Testis (tissue), 2 donors: ENCODE measurements at regions not wholly inside any gene's neighbourhood (a gene's known extent, or its start where the extent isn't known, plus 50 kb on each side); places are given as distances from the start of the nearest gene placed in this dataset.

Source experiments
- DNase-seq: peaks from one replicate; pipeline ENCODE4 v3.0.0-alpha.2; 2019
- H3K27ac ChIP-seq, 2 donors: fragments of 200-600 bp; sonication (generic); one replicate each; pipeline ENCODE4 v1.5.1; 2019
- H3K27me3 ChIP-seq: fragments of 200-600 bp; sonication (generic); one replicate; pipeline ENCODE4 v1.5.1; 2019
- H3K36me3 ChIP-seq: fragments of 200-600 bp; sonication (generic); one replicate; pipeline ENCODE4 v1.5.1; 2017; ENCODE audit warnings: low read depth; ENCODE audit errors: missing control alignments
- H3K4me1 ChIP-seq: fragments of 200-600 bp; sonication (generic); one replicate; pipeline ENCODE4 v1.5.1; 2019
- H3K4me3 ChIP-seq, 2 donors: fragments of 200-600 bp; sonication (generic); one replicate each; pipeline ENCODE4 v1.5.1; 2017 to 2019
- H3K9me3 ChIP-seq: fragments of 200-600 bp; sonication (generic); one replicate; pipeline ENCODE4 v1.5.1; 2017
- POLR2A ChIP-seq: fragments of 450-650 bp; IDR thresholded peaks from one replicate; pipeline ENCODE4 v1.6.1; 2017; ENCODE audit warnings: antibody characterized with exemption, mild to moderate bottlenecking, moderate library complexity
- WGBS, 2 donors: methylation state at CpG; one replicate each; pipeline ENCODE4 v1.1.5; 2018; 5-methylcytosine and 5-hydroxymethylcytosine counted together
- intact Hi-C: fragments of 100-400 bp; cut with DNase I; formaldehyde crosslinking; loops from one replicate; pipeline ENCODE4 v1.15.1; 2023; ENCODE audit warnings: low total_unique reads
- TF ChIP-seq, protein P1 (sequence below), 3 experiments: fragments of 450-650 bp in 2 of 3; fragments of 200-600 bp in 1 of 3; sonication (generic) in 1 of 3; IDR thresholded peaks; one replicate each; pipeline ENCODE4 v1.5.1; 2016 to 2019; ENCODE audit warnings: antibody characterized with exemption in 3 of 3, mild to moderate bottlenecking in 2 of 3, moderate library complexity in 1 of 3

- Histone ChIP-seq H3K27me3 (no peaks in the 10 kb centered on the region), H3K36me3 (no peaks in the 10 kb centered on the region), H3K4me1 (no peaks in the 10 kb centered on the region), H3K4me3 (no peak overlapping the region), H3K9me3 (no peaks in the 10 kb centered on the region), H3K27ac (no peak overlapping the region)
- intact Hi-C loops, result no loop called here
- 91 to 94% methylated on average over 5 of the region's 5 CpGs for WGBS, 2 donors
- no peak for TF ChIP-seq POLR2A
- TF ChIP-seq, protein P1, sequence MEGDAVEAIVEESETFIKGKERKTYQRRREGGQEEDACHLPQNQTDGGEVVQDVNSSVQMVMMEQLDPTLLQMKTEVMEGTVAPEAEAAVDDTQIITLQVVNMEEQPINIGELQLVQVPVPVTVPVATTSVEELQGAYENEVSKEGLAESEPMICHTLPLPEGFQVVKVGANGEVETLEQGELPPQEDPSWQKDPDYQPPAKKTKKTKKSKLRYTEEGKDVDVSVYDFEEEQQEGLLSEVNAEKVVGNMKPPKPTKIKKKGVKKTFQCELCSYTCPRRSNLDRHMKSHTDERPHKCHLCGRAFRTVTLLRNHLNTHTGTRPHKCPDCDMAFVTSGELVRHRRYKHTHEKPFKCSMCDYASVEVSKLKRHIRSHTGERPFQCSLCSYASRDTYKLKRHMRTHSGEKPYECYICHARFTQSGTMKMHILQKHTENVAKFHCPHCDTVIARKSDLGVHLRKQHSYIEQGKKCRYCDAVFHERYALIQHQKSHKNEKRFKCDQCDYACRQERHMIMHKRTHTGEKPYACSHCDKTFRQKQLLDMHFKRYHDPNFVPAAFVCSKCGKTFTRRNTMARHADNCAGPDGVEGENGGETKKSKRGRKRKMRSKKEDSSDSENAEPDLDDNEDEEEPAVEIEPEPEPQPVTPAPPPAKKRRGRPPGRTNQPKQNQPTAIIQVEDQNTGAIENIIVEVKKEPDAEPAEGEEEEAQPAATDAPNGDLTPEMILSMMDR (IDR thresholded peaks at IDR 0.05), result no peak
- DNase-seq, result no peak
Measured at GRCh38 chr5:89044674-89045200, 161.8 kb upstream of the MEF2C start.

DNA sequence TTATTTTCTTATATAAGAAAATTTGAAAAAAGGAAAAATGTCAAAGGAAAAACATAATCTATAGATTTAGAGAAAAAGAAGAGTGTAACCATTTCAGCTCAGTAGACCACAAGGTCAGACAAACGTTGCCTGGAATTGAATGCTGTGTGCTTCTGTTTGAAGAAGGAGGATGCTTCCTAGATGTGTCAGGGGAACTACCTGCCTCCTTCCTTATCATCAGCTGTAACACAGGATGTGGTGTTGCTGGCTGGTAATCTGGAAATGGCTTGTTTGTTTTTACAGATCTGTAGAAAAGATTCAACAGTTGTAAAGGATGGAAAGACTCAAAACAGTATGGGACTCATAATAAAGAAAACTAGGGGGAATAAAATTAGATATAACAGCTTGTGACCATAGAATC is 160.7 kb upstream of the MEF2C start:
- no peak for TF ChIP-seq POLR2A
- TF ChIP-seq, protein P1 (IDR thresholded peaks at IDR 0.05), result no peak
- no peak for DNase-seq
- H3K36me3 ChIP-seq, result no peaks in the 10 kb centered on the region
- no peak overlapping the region for H3K4me3 ChIP-seq
- WGBS, 2 donors, result 38 to 47% methylated on average over 1 of the region's 1 CpG
- H3K27ac ChIP-seq, result no peak overlapping the region
- no peaks in the 10 kb centered on the region for H3K4me1 ChIP-seq
- intact Hi-C loops, result no loop called here
- no peaks in the 10 kb centered on the region for H3K27me3 ChIP-seq
- H3K9me3 ChIP-seq, result no peaks in the 10 kb centered on the region

DNA sequence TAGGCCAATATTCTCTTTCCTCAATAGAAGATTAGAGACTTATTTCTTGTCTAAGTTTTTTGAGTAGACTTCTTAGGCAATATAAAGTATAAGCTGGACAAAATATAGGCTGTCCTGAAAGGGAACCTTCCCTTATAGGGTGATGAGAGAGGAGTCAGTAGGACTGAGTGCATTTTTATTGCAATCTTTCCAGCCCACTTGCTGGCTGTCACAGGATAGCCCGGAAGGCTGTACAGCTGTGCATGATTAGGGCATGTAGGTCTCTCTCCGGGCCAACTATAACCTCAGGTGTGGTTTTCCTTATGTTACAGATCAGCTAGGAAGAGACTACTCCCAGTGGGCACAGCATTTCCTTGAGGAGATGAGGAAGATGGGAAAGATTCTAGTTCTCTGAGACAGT is 159.8 kb upstream of the MEF2C start:
- WGBS, 2 donors, result 71 to 86% methylated on average over 2 of the region's 2 CpGs
- no peaks in the 10 kb centered on the region for H3K4me1 ChIP-seq

DNA sequence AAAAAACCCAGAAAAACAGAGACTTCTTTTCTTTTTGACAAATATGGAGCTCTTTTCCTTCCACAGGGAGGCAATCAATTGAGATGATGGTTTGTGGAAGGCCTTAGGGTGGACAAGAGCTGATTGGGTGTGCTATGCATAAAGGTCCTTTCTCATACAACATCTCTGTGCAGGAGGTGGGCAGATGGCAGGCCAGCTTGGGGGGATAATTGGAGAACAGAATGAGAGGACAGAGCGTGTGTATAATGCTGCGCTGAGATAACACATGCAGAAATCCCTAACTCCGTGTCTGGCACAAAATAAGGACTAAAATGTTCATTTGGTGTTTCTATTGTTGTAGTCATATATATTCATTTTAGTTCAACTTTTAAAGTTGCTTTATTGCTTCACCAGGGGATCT is 159.0 kb upstream of the MEF2C start:
- TF ChIP-seq, protein P1 (IDR thresholded peaks at IDR 0.05), result no peak
- no peak for TF ChIP-seq POLR2A
- H3K27ac ChIP-seq, result no peak overlapping the region
- H3K9me3 ChIP-seq, result no peaks in the 10 kb centered on the region
- DNase-seq, result no peak
- intact Hi-C loops, result no loop called here
- H3K36me3 ChIP-seq, result no peaks in the 10 kb centered on the region
- 91 to 96% methylated on average over 3 of the region's 3 CpGs for WGBS, 2 donors
- no peaks in the 10 kb centered on the region for H3K27me3 ChIP-seq
- no peaks in the 10 kb centered on the region for H3K4me1 ChIP-seq
- H3K4me3 ChIP-seq, result no peak overlapping the region

More for the DNA sequence above, 159.8 kb upstream of the MEF2C start:
- intact Hi-C loops, result no loop called here
- H3K27ac ChIP-seq, result no peak overlapping the region
- H3K27me3 ChIP-seq, result no peaks in the 10 kb centered on the region
- H3K4me3 ChIP-seq, result no peak overlapping the region
- no peaks in the 10 kb centered on the region for H3K9me3 ChIP-seq
- no peak for DNase-seq
- H3K36me3 ChIP-seq, result no peaks in the 10 kb centered on the region
- no peak for TF ChIP-seq POLR2A
- TF ChIP-seq, protein P1 (IDR thresholded peaks at IDR 0.05), result no peak

DNA sequence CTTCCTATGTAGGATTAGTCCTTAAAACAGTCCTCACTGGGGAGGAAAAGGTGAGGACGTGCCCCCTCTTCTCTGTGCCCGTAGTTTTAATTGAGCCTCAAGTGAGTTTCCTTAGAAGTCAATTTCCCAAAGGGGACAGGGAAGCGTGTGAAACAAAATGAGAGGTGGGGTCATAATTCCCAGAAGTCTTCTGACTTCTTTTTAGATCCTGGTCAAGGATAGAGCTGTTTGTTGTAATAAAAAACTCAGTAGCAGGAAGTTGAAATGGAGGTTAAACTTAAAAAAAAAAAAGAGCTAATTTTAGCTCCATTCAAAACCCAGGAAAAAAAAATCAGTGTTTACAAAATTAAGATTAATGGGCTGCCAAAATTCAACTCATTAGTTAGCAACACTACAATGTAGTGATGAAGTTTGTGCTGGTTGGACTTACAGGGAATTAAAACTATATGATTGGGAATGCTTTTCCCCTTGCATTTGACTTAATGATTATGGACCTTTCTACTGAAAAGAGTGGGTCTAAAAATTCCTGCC is 158.3 kb upstream of the MEF2C start:
- H3K27ac ChIP-seq, result no peak overlapping the region
- H3K27me3 ChIP-seq, result no peaks in the 10 kb centered on the region
- no peaks in the 10 kb centered on the region for H3K9me3 ChIP-seq
- no peaks in the 10 kb centered on the region for H3K4me1 ChIP-seq
- WGBS, 2 donors, result 73 to 74% methylated on average over 3 of the region's 3 CpGs
- H3K36me3 ChIP-seq, result no peaks in the 10 kb centered on the region
- TF ChIP-seq, protein P1 (IDR thresholded peaks at IDR 0.05), result no peak
- TF ChIP-seq POLR2A, result no peak
- intact Hi-C loops, result no loop called here
- H3K4me3 ChIP-seq, result no peak overlapping the region
- no peak for DNase-seq
